ENCODE measurements at regions not wholly inside any gene's neighbourhood (a gene's known extent, or its start where the extent isn't known, plus 50 kb on each side); places are given as distances from the start of the nearest gene placed in this dataset.

DNA sequence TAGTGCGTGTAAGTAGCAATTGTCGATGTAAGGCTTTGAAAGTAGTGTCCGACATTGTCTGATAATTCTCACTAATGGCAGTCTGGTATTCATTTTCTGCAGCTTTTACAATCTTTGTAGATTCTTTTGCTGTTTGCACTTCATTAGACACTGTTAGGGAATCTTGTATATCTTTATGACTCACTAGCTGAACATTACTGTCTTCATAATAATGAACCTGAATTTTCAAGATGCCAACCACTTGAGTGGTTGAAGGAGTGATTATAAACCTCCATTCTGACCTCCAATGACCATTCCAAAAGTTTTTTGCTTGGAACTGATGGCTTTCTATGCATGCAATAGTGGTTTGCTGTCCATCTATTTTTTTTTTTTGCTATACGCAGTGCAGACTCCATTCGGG lies 76.4 kb upstream of the MFGE8 start:
- no peak for TF ChIP-seq CREB5 (CRISPR knock-in tag; IDR thresholded peaks at IDR 0.05; ENCODE audit: low read depth)
- no peak for TF ChIP-seq ZFP30 (CRISPR knock-in tag; IDR thresholded peaks at IDR 0.05)
- no peak for TF ChIP-seq GLIS3 (CRISPR knock-in tag; IDR thresholded peaks at IDR 0.05)
- TF ChIP-seq ARNTL (CRISPR knock-in tag; IDR thresholded peaks at IDR 0.05; ENCODE audit: borderline replicate concordance, low read depth) = no peak
- no peak for TF ChIP-seq TSHZ2 (CRISPR knock-in tag; IDR thresholded peaks at IDR 0.05)
- TF ChIP-seq ZFP3 (CRISPR knock-in tag; IDR thresholded peaks at IDR 0.05) = no peak
